HepG2 (cell line): ENCODE measurements at regions not wholly inside any gene's neighbourhood (a gene's known extent, or its start where the extent isn't known, plus 50 kb on each side); places are given as distances from the start of the nearest gene placed in this dataset.
A peak's percentile ranks its signal among the peaks of the same experiment; 100 is the strongest.
"Not testable (repeated sequence)": the region's sequence is repeated elsewhere in the genome, so short reads cannot be mapped to it uniquely, and the experiment has no call there.

Experiments used
- CREM ChIP-seq, 2 experiments: sonication (generic) in 1 of 2; formaldehyde crosslinking in 1 of 2; IDR thresholded peaks; 2 replicates each; pipeline versions ENCODE4 v1.4.0 to v1.6.1; 2016 to 2020; ENCODE audit warnings: antibody characterized with exemption in 1 of 2, mild to moderate bottlenecking in 1 of 2, missing genetic modification reagents in 1 of 2
- GATA4 ChIP-seq: sonication (generic); IDR thresholded peaks from 2 replicates; pipeline ENCODE4 v1.6.1; 2016; ENCODE audit warnings: antibody characterized with exemption, low read depth, borderline replicate concordance
- MED1 ChIP-seq: sonication (generic); formaldehyde crosslinking; IDR thresholded peaks from 2 replicates; pipeline ENCODE4 v1.4.0; 2020; ENCODE audit warnings: missing genetic modification reagents
- NKX3-1 ChIP-seq: sonication (generic); formaldehyde crosslinking; IDR thresholded peaks from 2 replicates; pipeline ENCODE4 v1.5.0; 2020; ENCODE audit warnings: missing genetic modification reagents
- SOX13 ChIP-seq, 3 experiments: fragments of 450-650 bp in 1 of 3; sonication (generic) in 1 of 3; formaldehyde crosslinking in 1 of 3; IDR thresholded peaks in 2 of 3; conservative IDR thresholded peaks in 1 of 3; 2 replicates each; pipeline versions ENCODE4 v1.5.0 to v1.6.1; 2016 to 2020; ENCODE audit warnings: antibody characterized with exemption in 1 of 3, mild to moderate bottlenecking in 1 of 3, missing compliant biosample characterization in 1 of 3, missing genetic modification reagents in 1 of 3, moderate library complexity in 1 of 3
- SOX5 ChIP-seq: IDR thresholded peaks from 2 replicates; pipeline ENCODE4 v1.6.1; 2016; ENCODE audit warnings: borderline replicate concordance
- TEAD3 ChIP-seq: optimal IDR thresholded peaks from 2 replicates; pipeline ENCODE3; 2016; ENCODE audit warnings: borderline replicate concordance
- TF ChIP-seq, protein P1 (sequence below): sonication (generic); formaldehyde crosslinking; IDR thresholded peaks from 2 replicates; pipeline ENCODE4 v1.5.0; 2020; ENCODE audit warnings: mild to moderate bottlenecking, missing genetic modification reagents, borderline replicate concordance
- TF ChIP-seq, protein P2 (sequence below): sonication (generic); formaldehyde crosslinking; IDR thresholded peaks from 2 replicates; pipeline ENCODE4 v1.8.0; 2022; ENCODE audit warnings: low read depth, missing genetic modification reagents
- TF ChIP-seq, protein P3 (sequence below): sonication (generic); formaldehyde crosslinking; IDR thresholded peaks from 2 replicates; pipeline ENCODE4 v1.4.0; 2020; ENCODE audit warnings: missing genetic modification reagents
- TF ChIP-seq, protein P4 (sequence below): IDR thresholded peaks from 2 replicates; pipeline ENCODE4 v1.4.0; 2020; ENCODE audit warnings: mild to moderate bottlenecking, missing genetic modification reagents

DNA sequence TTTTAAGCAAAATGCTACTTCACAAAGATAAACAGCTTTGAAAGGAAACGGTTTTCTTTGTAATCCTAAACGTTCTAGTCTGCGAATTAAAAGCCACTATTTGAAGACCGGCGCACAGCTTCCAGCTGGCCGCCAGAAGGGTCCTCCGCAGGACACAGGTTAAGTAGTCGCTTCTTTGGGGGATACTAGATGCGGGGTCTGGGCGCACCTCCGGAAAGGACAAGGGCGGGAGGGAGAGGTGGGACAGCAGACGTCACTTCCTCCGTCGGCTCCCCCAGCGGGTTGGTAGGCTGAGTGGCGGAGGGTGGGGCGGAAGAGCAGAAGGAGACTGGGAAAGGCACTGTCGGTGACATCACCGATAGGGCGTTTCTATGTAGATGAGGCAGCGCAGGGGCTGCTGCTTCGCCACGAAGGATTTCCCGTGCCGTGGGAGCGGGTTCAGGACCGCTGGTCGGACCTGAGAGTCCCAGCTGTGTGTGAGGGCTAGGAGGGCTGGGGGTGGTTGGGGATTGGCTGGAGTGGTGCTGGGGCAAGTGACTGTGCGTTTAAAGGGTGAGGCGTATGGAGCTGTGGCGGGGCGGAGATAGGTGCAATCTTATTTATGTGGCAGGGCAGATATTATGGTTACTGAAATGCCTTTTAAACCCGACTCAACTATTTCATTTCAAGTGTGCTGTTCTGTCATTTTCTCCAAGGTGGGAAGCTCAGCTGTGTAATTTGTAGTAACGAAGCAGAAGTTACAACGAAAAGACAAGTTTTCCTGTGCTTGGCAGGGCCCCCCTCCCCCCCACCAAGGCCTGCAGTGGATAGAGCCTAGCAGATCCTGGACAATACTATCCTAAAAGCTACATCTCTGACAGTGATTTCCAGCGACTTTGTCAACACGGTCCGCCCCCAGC lies 158.3 kb upstream of the NOTCH2NLA start (continued):
- TF ChIP-seq, protein P1, sequence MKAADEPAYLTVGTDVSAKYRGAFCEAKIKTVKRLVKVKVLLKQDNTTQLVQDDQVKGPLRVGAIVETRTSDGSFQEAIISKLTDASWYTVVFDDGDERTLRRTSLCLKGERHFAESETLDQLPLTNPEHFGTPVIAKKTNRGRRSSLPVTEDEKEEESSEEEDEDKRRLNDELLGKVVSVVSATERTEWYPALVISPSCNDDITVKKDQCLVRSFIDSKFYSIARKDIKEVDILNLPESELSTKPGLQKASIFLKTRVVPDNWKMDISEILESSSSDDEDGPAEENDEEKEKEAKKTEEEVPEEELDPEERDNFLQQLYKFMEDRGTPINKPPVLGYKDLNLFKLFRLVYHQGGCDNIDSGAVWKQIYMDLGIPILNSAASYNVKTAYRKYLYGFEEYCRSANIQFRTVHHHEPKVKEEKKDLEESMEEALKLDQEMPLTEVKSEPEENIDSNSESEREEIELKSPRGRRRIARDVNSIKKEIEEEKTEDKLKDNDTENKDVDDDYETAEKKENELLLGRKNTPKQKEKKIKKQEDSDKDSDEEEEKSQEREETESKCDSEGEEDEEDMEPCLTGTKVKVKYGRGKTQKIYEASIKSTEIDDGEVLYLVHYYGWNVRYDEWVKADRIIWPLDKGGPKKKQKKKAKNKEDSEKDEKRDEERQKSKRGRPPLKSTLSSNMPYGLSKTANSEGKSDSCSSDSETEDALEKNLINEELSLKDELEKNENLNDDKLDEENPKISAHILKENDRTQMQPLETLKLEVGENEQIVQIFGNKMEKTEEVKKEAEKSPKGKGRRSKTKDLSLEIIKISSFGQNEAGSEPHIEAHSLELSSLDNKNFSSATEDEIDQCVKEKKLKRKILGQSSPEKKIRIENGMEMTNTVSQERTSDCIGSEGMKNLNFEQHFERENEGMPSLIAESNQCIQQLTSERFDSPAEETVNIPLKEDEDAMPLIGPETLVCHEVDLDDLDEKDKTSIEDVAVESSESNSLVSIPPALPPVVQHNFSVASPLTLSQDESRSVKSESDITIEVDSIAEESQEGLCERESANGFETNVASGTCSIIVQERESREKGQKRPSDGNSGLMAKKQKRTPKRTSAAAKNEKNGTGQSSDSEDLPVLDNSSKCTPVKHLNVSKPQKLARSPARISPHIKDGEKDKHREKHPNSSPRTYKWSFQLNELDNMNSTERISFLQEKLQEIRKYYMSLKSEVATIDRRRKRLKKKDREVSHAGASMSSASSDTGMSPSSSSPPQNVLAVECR = peak; percentile 29; the same call in 1 of the 2 replicates
- TF ChIP-seq SOX5 (CRISPR knock-in tag) = peak; percentile 54; the same call in 1 of the 2 replicates
- TF ChIP-seq MED1 = peak; percentile 93
- TF ChIP-seq, protein P2, sequence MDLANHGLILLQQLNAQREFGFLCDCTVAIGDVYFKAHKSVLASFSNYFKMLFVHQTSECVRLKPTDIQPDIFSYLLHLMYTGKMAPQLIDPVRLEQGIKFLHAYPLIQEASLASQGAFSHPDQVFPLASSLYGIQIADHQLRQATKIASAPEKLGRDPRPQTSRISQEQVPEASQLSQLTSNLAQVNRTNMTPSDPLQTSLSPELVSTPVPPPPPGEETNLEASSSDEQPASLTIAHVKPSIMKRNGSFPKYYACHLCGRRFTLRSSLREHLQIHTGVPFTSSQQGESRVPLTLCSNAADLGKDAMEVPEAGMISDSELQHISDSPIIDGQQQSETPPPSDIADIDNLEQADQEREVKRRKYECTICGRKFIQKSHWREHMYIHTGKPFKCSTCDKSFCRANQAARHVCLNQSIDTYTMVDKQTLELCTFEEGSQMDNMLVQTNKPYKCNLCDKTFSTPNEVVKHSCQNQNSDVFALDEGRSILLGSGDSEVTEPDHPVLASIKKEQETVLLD = 0 out of 2 replicates have a peak, but pooled peaks have one; percentile 48
- peak; percentile 42 for TF ChIP-seq TEAD3 (CRISPR knock-in tag)
- peak; percentile 96 for TF ChIP-seq GATA4
- peak; percentile 67; the same call in 1 of the 2 replicates for TF ChIP-seq NKX3-1 (CRISPR knock-in tag)
- peak; percentile 66 for TF ChIP-seq SOX13 (IDR thresholded peaks at IDR 0.05)
- peak; percentile 28 to 85; a peak in 2 of 4 replicates for TF ChIP-seq SOX13 (CRISPR knock-in tag; conservative IDR thresholded peaks at IDR 0.05 in 1 of 2, IDR thresholded peaks at IDR 0.05 in 1 of 2)
- TF ChIP-seq, protein P3, sequence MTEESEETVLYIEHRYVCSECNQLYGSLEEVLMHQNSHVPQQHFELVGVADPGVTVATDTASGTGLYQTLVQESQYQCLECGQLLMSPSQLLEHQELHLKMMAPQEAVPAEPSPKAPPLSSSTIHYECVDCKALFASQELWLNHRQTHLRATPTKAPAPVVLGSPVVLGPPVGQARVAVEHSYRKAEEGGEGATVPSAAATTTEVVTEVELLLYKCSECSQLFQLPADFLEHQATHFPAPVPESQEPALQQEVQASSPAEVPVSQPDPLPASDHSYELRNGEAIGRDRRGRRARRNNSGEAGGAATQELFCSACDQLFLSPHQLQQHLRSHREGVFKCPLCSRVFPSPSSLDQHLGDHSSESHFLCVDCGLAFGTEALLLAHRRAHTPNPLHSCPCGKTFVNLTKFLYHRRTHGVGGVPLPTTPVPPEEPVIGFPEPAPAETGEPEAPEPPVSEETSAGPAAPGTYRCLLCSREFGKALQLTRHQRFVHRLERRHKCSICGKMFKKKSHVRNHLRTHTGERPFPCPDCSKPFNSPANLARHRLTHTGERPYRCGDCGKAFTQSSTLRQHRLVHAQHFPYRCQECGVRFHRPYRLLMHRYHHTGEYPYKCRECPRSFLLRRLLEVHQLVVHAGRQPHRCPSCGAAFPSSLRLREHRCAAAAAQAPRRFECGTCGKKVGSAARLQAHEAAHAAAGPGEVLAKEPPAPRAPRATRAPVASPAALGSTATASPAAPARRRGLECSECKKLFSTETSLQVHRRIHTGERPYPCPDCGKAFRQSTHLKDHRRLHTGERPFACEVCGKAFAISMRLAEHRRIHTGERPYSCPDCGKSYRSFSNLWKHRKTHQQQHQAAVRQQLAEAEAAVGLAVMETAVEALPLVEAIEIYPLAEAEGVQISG (CRISPR knock-in tag) = 0 out of 2 replicates have a peak, but pooled peaks have one; percentile 19
- TF ChIP-seq, protein P4, sequence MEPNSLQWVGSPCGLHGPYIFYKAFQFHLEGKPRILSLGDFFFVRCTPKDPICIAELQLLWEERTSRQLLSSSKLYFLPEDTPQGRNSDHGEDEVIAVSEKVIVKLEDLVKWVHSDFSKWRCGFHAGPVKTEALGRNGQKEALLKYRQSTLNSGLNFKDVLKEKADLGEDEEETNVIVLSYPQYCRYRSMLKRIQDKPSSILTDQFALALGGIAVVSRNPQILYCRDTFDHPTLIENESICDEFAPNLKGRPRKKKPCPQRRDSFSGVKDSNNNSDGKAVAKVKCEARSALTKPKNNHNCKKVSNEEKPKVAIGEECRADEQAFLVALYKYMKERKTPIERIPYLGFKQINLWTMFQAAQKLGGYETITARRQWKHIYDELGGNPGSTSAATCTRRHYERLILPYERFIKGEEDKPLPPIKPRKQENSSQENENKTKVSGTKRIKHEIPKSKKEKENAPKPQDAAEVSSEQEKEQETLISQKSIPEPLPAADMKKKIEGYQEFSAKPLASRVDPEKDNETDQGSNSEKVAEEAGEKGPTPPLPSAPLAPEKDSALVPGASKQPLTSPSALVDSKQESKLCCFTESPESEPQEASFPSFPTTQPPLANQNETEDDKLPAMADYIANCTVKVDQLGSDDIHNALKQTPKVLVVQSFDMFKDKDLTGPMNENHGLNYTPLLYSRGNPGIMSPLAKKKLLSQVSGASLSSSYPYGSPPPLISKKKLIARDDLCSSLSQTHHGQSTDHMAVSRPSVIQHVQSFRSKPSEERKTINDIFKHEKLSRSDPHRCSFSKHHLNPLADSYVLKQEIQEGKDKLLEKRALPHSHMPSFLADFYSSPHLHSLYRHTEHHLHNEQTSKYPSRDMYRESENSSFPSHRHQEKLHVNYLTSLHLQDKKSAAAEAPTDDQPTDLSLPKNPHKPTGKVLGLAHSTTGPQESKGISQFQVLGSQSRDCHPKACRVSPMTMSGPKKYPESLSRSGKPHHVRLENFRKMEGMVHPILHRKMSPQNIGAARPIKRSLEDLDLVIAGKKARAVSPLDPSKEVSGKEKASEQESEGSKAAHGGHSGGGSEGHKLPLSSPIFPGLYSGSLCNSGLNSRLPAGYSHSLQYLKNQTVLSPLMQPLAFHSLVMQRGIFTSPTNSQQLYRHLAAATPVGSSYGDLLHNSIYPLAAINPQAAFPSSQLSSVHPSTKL = peak; percentile 60
- TF ChIP-seq CREM (IDR thresholded peaks at IDR 0.05) = peak; percentile 59
- TF ChIP-seq CREM (CRISPR knock-in tag; IDR thresholded peaks at IDR 0.05) = not testable (repeated sequence)
